Peyer's patch (tissue), 4 donors: ENCODE measurements at regions not wholly inside any gene's neighbourhood (a gene's known extent, or its start where the extent isn't known, plus 50 kb on each side); places are given as distances from the start of the nearest gene placed in this dataset.

Experiments used
- CTCF ChIP-seq, 6 experiments: fragments of 450-650 bp in 4 of 6; fragments of 200-600 bp in 2 of 6; sonication (generic) in 1 of 6; IDR thresholded peaks; one replicate each; pipeline ENCODE4 v1.5.1; 2017 to 2019; ENCODE audit warnings: antibody characterized with exemption in 6 of 6, mild to moderate bottlenecking in 3 of 6, moderate library complexity in 1 of 6
- POLR2A ChIP-seq, 2 donors: fragments of 450-650 bp; IDR thresholded peaks; one replicate each; pipeline ENCODE4 v1.5.1; 2017; ENCODE audit warnings: antibody characterized with exemption in 2 of 2, mild to moderate bottlenecking in 2 of 2, moderate library complexity in 2 of 2

- TF ChIP-seq CTCF (IDR thresholded peaks at IDR 0.05): no peak
- no peak for TF ChIP-seq POLR2A (IDR thresholded peaks at IDR 0.05)
Observed at GRCh38 chr3:43978708-43979107, 263.0 kb upstream of the TOPAZ1 start.
